Urinary bladder (tissue), 3 donors: ENCODE measurements at regions not wholly inside any gene's neighbourhood (a gene's known extent, or its start where the extent isn't known, plus 50 kb on each side); places are given as distances from the start of the nearest gene placed in this dataset.

Experiments used
- DNase-seq: peaks from one replicate; pipeline ENCODE4 v3.0.0-alpha.2; 2015; ENCODE audit errors: extremely low spot score
- H3K27ac ChIP-seq: one replicate; pipeline ENCODE4 v1.5.1; 2013; ENCODE audit warnings: low read depth, mild to moderate bottlenecking, moderate library complexity
- H3K36me3 ChIP-seq: one replicate; pipeline ENCODE4 v1.6.1; 2013; ENCODE audit warnings: mild to moderate bottlenecking, moderate library complexity; ENCODE audit not compliant: insufficient read depth
- H3K4me1 ChIP-seq: one replicate; pipeline ENCODE4 v1.6.1; 2013; ENCODE audit warnings: mild to moderate bottlenecking, moderate library complexity; ENCODE audit not compliant: insufficient read depth
- H3K4me3 ChIP-seq: one replicate; pipeline ENCODE4 v1.5.1; 2013; ENCODE audit warnings: low read depth, low read length
- WGBS: extraction: QIAGEN DNeasy Blood & Tissue Kit; methylation state at CpG from one replicate; pipeline ENCODE4 v1.1.7; 2013; 5-methylcytosine and 5-hydroxymethylcytosine counted together
- donor health status: healthy with polysubstance abuse.
- donor health status: healthy.

DNA sequence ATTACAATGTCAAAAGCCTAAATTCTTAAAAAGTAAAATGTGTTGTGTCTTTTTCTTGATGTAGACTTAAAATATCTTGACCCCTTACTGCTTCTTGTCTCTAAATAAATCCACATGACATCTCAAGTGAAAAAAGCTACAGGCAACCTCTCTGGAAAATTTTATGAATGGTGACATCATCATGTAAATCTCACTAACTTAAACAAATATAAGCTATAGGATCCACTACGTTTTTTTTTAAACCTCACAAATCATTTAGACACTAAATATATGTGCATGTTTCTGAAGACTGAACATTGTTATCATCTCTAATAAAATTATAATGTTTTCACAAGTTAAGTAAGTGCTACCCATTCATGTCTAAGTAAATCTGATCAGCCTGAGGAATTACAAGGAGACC lies 793.7 kb upstream of the PRR20A start:
- 6% methylated on average over 1 of the region's 1 CpG for WGBS
- DNase-seq = no peak
- no peak overlapping the region for H3K4me3 ChIP-seq
- H3K4me1 ChIP-seq = no peaks in the 10 kb centered on the region
- no peaks in the 10 kb centered on the region for H3K36me3 ChIP-seq
- no peak overlapping the region for H3K27ac ChIP-seq

DNA sequence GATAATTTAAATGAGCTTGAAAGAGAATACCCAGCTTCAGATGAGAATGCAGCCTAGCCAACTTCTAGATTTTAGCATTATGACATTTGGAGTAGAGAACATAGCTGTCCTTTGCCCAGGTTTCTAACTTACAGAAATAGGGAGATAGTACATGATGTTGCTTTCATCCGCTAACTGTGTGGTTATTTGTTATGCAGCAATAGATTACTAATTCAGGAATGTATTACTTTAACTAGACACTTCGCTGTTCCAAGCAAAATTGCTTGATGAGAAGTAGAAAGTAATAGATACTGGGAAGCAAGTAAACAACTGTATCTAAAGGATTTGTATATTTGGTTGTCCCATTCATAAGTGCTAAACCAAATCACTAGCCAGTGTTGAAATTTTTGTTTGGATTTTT lies 790.9 kb upstream of the PRR20A start:
- Histone ChIP-seq H3K4me1 (no peaks in the 10 kb centered on the region), H3K27ac (no peak overlapping the region), H3K36me3 (no peaks in the 10 kb centered on the region), H3K4me3 (no peak overlapping the region)
- WGBS = 92% methylated on average over 2 of the region's 2 CpGs
- DNase-seq = no peak

DNA sequence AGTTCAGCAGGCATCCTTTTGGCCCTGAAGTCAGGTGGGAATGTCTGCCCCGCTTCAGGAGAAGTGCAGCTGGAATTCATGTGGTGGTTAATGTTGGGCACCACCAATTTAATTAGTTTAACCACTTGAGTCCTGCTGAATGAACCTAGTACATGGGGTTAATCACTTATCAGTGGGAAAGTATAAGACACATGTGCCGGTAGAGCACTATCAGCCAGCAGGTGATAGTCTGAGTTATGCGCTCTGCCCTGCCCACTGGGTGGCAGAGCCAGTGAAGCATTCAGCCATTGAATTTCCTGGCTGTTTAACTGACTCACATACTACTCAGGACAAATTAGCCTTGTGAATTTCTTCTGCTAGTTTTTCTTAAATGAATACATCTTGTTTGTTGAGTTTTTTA lies 789.7 kb upstream of the PRR20A start:
- no peak overlapping the region for H3K4me3 ChIP-seq
- 77% methylated on average over 3 of the region's 3 CpGs for WGBS
- DNase-seq = no peak
- H3K27ac ChIP-seq = no peak overlapping the region
- no peaks in the 10 kb centered on the region for H3K36me3 ChIP-seq
- no peaks in the 10 kb centered on the region for H3K4me1 ChIP-seq

DNA sequence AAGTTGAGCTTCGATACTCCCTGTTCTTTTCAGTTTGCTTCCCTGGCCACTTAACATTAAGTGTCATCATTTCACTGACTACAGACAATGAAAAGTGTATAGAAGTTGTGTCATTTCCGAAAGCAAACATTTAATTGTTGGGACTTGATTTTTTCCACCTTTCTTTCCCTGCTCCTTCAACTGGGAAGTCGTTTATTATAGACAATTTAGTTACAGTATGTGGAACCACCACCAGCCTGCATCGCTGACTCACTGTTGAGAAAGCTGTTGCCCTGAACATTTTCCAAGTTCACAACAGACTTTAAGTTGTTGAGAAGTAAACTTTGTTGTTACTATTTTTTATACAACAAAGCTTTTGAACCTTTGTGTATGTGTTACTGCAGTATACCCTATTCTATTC lies 788.4 kb upstream of the PRR20A start:
- H3K27ac ChIP-seq = no peak overlapping the region
- H3K4me1 ChIP-seq = no peaks in the 10 kb centered on the region
- 65% methylated on average over 4 of the region's 4 CpGs for WGBS
- no peak overlapping the region for H3K4me3 ChIP-seq
- no peak for DNase-seq
- no peaks in the 10 kb centered on the region for H3K36me3 ChIP-seq

DNA sequence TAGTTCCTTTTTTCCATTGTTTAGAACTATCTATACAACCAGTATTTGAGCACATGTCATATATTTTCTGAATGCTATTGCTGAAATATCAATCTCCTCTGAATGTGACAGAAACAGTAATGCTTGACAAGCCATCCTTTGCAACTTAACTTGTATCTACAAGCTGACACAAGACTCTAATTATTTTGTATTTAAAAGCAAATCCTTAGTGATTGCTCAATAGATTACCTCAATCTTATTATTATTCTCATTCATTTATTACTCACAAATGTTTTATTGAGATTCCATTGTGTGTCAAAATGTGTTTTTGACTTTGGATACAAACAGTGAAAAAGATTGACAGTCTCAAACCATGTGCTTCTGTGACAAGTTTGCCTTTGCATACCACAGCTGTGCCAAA lies 787.8 kb upstream of the PRR20A start:
- no peak for DNase-seq
- Histone ChIP-seq H3K27ac (no peak overlapping the region), H3K4me1 (no peaks in the 10 kb centered on the region), H3K4me3 (no peak overlapping the region), H3K36me3 (no peaks in the 10 kb centered on the region)

DNA sequence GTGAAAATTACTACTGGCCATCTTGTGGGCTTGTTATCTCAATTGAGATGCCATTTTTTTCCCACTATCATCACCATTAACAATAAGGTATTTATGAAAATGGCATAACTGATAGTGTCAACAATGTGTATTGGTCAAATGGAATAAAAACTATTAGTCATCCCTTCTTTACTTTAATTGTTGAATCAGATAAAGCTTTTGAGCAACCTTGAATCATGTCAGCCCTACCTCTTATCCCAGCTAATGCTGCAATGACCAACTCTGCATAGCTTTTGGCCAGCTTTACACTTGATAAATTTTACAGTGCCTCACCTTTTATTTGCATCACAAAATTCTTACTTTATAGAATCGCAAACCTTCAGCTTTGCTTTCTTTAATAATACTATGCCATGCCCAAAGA lies 784.0 kb upstream of the PRR20A start:
- H3K4me3 ChIP-seq = no peak overlapping the region
- 93% methylated on average over 1 of the region's 1 CpG for WGBS
- H3K4me1 ChIP-seq = no peaks in the 10 kb centered on the region
- no peak overlapping the region for H3K27ac ChIP-seq
- no peak for DNase-seq
- no peaks in the 10 kb centered on the region for H3K36me3 ChIP-seq

DNA sequence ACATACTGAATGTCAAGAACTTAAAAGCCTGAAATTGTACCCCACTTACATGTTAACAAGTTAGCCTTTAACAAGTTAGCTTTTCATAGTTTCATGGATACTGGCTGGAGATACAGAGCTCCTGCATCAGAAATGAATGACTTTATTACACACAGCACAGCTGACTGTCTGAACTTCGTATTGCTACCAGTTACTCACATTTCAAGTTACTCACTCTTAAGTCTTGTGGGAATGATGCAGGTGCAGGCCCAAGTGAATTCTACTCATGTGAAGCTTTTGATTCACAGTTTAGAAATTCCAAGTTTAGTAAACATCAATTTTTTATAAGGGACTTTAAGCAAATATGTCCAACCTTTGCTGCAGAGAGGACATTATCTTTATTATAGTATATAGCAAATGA lies 762.2 kb upstream of the PRR20A start:
- Histone ChIP-seq H3K4me3 (no peak overlapping the region), H3K27ac (no peak overlapping the region), H3K36me3 (no peaks in the 10 kb centered on the region), H3K4me1 (no peaks in the 10 kb centered on the region)
- DNase-seq = no peak
- WGBS = 30% methylated on average over 1 of the region's 1 CpG

DNA sequence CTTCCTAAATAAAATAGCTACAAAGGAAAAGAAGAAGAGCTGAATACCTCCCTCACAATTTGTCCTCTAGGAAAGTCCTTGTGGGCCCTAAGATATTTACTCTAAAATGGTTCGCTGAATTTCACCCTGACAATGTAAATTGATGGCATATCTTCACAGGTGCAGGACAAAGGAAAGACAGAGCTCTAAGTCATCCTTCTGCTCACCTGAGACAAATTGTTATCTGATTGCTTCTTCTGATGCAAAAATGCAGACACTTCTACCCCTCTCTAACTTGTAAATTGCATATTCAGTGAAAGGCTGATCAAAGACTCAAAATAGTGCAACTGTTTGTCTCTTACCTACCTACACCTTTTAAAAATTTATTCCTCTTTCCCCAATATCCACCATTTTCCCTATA lies 747.2 kb upstream of the PRR20A start:
- DNase-seq = no peak
- no peaks in the 10 kb centered on the region for H3K4me1 ChIP-seq
- H3K27ac ChIP-seq = no peak overlapping the region
- 81% methylated on average over 1 of the region's 1 CpG for WGBS
- H3K4me3 ChIP-seq = no peak overlapping the region
- no peaks in the 10 kb centered on the region for H3K36me3 ChIP-seq

DNA sequence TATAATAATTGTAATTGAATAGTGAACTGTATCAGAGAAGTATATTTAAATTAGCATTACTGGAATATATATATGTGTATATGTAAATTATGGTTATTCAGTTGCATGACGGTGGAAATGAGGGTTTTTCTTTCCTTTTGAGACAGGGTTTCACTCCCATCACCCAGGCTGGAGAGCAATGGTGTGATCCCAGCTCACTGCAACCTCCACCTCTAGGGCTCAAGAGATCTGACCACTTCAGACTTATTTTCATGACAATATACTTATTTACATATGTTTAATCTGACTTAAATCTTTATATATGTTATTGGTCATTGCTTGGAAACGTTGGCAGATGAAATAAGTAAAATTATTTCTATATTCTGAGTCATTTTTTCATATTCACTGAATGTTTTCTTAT lies 744.4 kb upstream of the PRR20A start:
- H3K4me1 ChIP-seq = no peaks in the 10 kb centered on the region
- H3K27ac ChIP-seq = no peak overlapping the region
- no peaks in the 10 kb centered on the region for H3K36me3 ChIP-seq
- WGBS = 42% methylated on average over 2 of the region's 2 CpGs
- DNase-seq = no peak
- no peak overlapping the region for H3K4me3 ChIP-seq

DNA sequence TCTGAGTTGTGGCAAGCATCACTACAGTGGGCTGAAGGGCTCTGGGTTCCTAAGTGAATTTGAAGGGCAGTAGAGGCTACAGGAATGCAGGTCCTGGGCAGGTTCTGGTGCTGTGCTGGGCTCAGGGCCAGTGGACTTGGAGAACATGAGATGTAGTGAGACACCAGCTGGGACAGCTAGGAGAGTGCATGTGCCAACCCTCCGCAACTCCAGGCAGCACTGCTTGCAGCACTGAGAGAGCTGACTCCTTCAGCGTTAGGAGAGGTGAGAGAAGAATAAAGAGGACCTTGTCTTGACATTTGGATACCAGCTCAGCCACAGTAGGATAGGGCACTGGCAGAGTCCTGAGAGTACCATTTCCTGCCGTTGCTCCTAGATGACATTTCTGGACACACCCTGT lies 739.9 kb upstream of the PRR20A start:
- Histone ChIP-seq H3K36me3 (no peaks in the 10 kb centered on the region), H3K27ac (no peak overlapping the region), H3K4me3 (no peak overlapping the region), H3K4me1 (no peaks in the 10 kb centered on the region)
- WGBS = 75% methylated on average over 3 of the region's 3 CpGs
- no peak for DNase-seq

DNA sequence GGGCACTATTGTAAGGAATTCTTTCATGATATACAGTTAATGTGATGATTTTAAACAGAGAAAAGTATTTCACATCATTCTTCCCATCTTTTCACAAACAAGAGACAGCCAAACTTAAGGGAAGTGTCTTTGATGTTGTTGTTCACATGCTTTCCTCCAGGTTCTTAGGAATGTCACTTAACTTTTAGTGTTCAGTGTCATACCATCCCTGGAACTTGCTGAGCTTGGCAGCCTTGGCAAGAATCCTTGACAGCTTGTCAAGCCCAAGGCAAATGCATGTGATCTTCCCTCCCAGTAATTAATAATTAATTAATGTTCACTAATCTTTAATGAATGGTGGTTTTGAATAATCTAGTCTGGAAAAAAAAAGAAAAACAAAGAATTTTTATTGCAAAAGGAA lies 727.9 kb upstream of the PRR20A start:
- DNase-seq = no peak
- Histone ChIP-seq H3K4me1 (no peaks in the 10 kb centered on the region), H3K27ac (no peak overlapping the region), H3K4me3 (no peak overlapping the region), H3K36me3 (no peaks in the 10 kb centered on the region)

DNA sequence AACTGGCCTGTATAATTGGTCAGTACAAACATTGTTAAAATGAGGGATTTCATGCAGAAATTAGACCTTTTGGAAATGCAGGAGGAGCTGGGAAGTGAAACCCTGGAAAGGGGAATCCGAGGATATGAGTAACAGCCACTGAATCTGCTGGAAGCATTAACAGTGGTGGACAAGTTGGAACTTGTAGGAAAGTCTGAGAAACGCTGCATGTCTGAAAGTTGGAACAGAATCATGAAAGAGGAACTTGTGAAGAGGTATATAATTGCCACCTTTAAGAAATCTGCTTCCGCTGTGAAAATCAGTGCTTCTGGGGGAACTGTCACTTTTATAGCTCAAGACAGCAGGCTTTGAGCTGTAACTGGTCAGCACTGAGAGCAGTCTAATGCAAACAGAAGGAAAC lies 716.5 kb upstream of the PRR20A start:
- no peak for DNase-seq
- no peaks in the 10 kb centered on the region for H3K36me3 ChIP-seq
- H3K4me3 ChIP-seq = no peak overlapping the region
- WGBS = 39% methylated on average over 3 of the region's 3 CpGs
- H3K27ac ChIP-seq = no peak overlapping the region
- no peaks in the 10 kb centered on the region for H3K4me1 ChIP-seq

DNA sequence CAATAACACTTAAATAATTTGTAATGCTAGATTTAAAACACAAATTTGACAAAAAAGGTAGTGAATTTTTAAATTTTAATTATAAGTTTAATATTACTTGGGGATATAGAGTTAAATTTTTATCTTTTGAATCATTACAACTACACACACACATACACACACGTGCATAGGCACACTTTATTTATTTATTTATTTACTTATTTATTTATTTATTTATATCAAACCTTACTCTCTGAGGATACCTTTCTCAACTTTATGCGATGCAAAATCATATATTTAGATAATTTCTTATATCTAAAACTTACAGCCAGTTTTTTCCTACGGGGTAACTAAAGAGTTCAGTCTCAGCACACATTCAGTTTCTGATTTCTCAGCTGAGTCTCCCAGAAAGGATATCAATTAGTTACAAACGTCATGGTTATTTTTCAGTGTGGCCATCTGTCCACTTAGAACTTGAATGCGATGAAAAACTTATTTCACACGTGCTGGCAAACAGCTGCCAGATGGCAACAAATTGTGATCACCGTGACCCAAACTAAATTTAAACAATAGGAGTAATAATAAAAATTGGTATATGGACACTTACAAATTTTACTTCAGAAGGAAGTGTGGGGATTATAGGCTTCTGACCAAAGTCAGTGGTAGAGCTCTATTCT lies 683.1 kb upstream of the PRR20A start:
- no peak for DNase-seq
- H3K36me3 ChIP-seq = no peaks in the 10 kb centered on the region
- no peaks in the 10 kb centered on the region for H3K4me1 ChIP-seq
- H3K27ac ChIP-seq = no peak overlapping the region
- H3K4me3 ChIP-seq = no peak overlapping the region
- 73% methylated on average over 7 of the region's 7 CpGs for WGBS

DNA sequence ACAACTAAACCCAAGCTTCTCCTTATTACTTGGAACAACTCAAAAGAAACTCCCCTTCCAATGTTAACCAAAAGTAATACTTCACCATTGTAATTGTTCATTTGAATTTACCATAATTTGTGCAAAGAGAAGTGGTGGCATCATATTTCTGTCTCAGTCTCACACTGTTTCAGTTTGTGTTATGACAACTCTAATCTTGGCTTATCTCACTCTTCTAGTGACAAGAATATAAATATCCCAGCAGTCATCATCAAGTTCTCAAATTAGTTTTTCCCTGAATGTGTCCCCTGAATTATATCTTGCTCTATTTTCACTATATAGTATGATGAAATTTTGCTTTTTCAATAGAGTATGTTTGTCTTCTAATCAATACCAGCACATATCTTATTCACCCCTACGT lies 681.4 kb upstream of the PRR20A start:
- Histone ChIP-seq H3K4me3 (no peak overlapping the region), H3K4me1 (no peaks in the 10 kb centered on the region), H3K36me3 (no peaks in the 10 kb centered on the region), H3K27ac (no peak overlapping the region)
- no peak for DNase-seq
- 83% methylated on average over 1 of the region's 1 CpG for WGBS

DNA sequence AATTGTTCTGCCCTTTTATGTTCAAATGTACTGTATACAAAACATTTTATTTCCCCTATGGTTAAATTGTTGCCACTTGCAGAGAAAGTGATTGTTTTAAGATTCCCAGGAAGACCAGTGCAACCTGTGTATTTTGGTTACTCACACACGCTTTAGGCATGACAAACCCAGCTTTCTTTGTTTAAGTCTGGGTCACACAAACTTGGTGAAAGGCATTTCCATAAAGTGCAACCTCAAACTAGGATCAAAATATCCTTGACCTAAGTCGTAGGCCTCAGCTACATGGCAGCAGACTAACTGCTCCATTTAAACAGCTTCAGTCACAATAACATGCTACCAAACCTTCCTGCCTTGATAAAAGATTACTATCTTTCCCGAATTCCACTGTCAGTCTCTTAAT lies 639.0 kb upstream of the PRR20A start:
- Histone ChIP-seq H3K27ac (no peak overlapping the region), H3K4me1 (no peaks in the 10 kb centered on the region), H3K36me3 (no peaks in the 10 kb centered on the region), H3K4me3 (no peak overlapping the region)
- DNase-seq = no peak
- 67% methylated on average over 3 of the region's 3 CpGs for WGBS
